CD8-positive, alpha-beta memory T cell (primary cell): ENCODE measurements at regions not wholly inside any gene's neighbourhood (a gene's known extent, or its start where the extent isn't known, plus 50 kb on each side); places are given as distances from the start of the nearest gene placed in this dataset.
"Not testable (repeated sequence)": the region's sequence is repeated elsewhere in the genome, so short reads cannot be mapped to it uniquely, and the experiment has no call there.

Experiments used
- CTCF ChIA-PET: fragments of 350-600 bp; sonication (Branson Sonifier 250); formaldehyde crosslinking; loops from one replicate; lab custom pipeline; 2021; ENCODE audit warnings: antibody characterized with exemption; lab: Charles Lee
- POLR2A ChIA-PET: fragments of 350-600 bp; sonication (Branson Sonifier 250); formaldehyde crosslinking; loops from one replicate; lab custom pipeline; 2021; ENCODE audit warnings: antibody characterized with exemption; lab: Charles Lee
- DNase-seq, 5 donors: peaks; one replicate each; pipeline versions ENCODE4 v3.0.0 to v3.0.0-alpha.2; 2020 to 2022; ENCODE audit warnings: mixed read lengths in 1 of 5
- H3K27ac ChIP-seq: one replicate; pipeline ENCODE4 v1.7.0; 2013; ENCODE audit warnings: low read depth, mild to moderate bottlenecking, low read length, moderate library complexity
- H3K27me3 ChIP-seq: 2 replicates; pipeline ENCODE4 v1.7.0; 2013; ENCODE audit warnings: low read length, mild to moderate bottlenecking; ENCODE audit not compliant: insufficient read depth, poor library complexity, severe bottlenecking
- H3K36me3 ChIP-seq: 2 replicates; pipeline ENCODE4 v1.7.0; 2013; ENCODE audit warnings: mild to moderate bottlenecking, low read length, moderate library complexity; ENCODE audit not compliant: insufficient read depth
- H3K4me1 ChIP-seq: 2 replicates; pipeline ENCODE4 v1.7.0; 2013; ENCODE audit warnings: mild to moderate bottlenecking, low read length, moderate library complexity; ENCODE audit not compliant: insufficient read depth
- H3K4me3 ChIP-seq: 2 replicates; pipeline ENCODE4 v1.7.0; 2013; ENCODE audit warnings: mild to moderate bottlenecking, low read length
- H3K9me3 ChIP-seq: 2 replicates; pipeline ENCODE4 v1.7.0; 2013; ENCODE audit warnings: mild to moderate bottlenecking, low read length
- H3K27ac Mint-ChIP-seq, 8 donors: one replicate each; pipeline ENCODE4 v1.8.0; 2020 to 2021; ENCODE audit warnings: mixed read lengths in 8 of 8, mild to moderate bottlenecking in 6 of 8, inconsistent platforms in 3 of 8, moderate library complexity in 3 of 8
- H3K27me3 Mint-ChIP-seq, 2 donors: one replicate each; pipeline ENCODE4 v1.8.0; 2020 to 2021; ENCODE audit warnings: mixed read lengths in 2 of 2, mild to moderate bottlenecking in 1 of 2, moderate library complexity in 1 of 2
- H3K36me3 Mint-ChIP-seq, 3 donors: one replicate each; pipeline ENCODE4 v1.8.0; 2020 to 2021; ENCODE audit warnings: mixed read lengths in 3 of 3, inconsistent platforms in 1 of 3, mild to moderate bottlenecking in 1 of 3
- H3K4me1 Mint-ChIP-seq, 3 donors: one replicate each; pipeline ENCODE4 v1.8.0; 2020 to 2021; ENCODE audit warnings: mixed read lengths in 3 of 3, inconsistent platforms in 1 of 3, mild to moderate bottlenecking in 1 of 3
- H3K4me3 Mint-ChIP-seq, 7 donors: one replicate each; pipeline ENCODE4 v1.8.0; 2020 to 2021; ENCODE audit warnings: mixed read lengths in 7 of 7, mild to moderate bottlenecking in 6 of 7, moderate library complexity in 4 of 7, inconsistent platforms in 2 of 7
- H3K9me3 Mint-ChIP-seq, 5 donors: one replicate each; pipeline ENCODE4 v1.8.0; 2020 to 2022; ENCODE audit warnings: mixed read lengths in 5 of 5, mild to moderate bottlenecking in 3 of 5, moderate library complexity in 2 of 5, inconsistent platforms in 1 of 5

- H3K36me3 ChIP-seq, H3K9me3 ChIP-seq, H3K27me3 ChIP-seq, CTCF ChIA-PET, DNase-seq, POLR2A ChIA-PET, H3K36me3 Mint-ChIP-seq, H3K27ac ChIP-seq, H3K27me3 Mint-ChIP-seq, H3K4me3 ChIP-seq: not testable (repeated sequence)
- Mint-ChIP-seq H3K4me1 (peaks cover 34 to 49% (median 44%) of the 10 kb centered on the region in 3 donors), H3K4me3 (peak overlapping the region in 3 of 7 donors; percentile 16 to 33 (median 21)), H3K9me3 (peaks cover 0 to 11% (median 0%) of the 10 kb centered on the region in 5 donors), H3K27ac (peak overlapping the region in 2 of 8 donors; percentile 6 to 78)
- H3K4me1 ChIP-seq = peaks cover 21% of the 10 kb centered on the region
These were observed 271.3 kb downstream of the SV2B start for GRCh38 chr15:91371345-91371744.

- POLR2A ChIA-PET = no interaction called here
- Histone ChIP-seq H3K4me1 (peaks cover 20% of the 10 kb centered on the region), H3K27me3 (no peaks in the 10 kb centered on the region), H3K27ac (no peak overlapping the region), H3K36me3 (no peaks in the 10 kb centered on the region), H3K4me3 (no peak overlapping the region), H3K9me3 (no peaks in the 10 kb centered on the region)
- H3K9me3 Mint-ChIP-seq = peaks cover 0 to 7% (median 0%) of the 10 kb centered on the region in 5 donors
- no peak overlapping the region for H3K27ac Mint-ChIP-seq
- H3K36me3 Mint-ChIP-seq = peaks cover 0 to 8% (median 0%) of the 10 kb centered on the region in 3 donors
- H3K4me3 Mint-ChIP-seq = no peak overlapping the region
- DNase-seq = no peak
- CTCF ChIA-PET = no interaction called here
- H3K27me3 Mint-ChIP-seq = peaks cover 0 to 4% of the 10 kb centered on the region in 2 donors
- peaks cover 29 to 42% (median 31%) of the 10 kb centered on the region in 3 donors for H3K4me1 Mint-ChIP-seq
These were observed 274.3 kb downstream of the SV2B start for GRCh38 chr15:91374336-91374735.

- Mint-ChIP-seq H3K27ac (no peak overlapping the region), H3K9me3 (peaks cover 0 to 7% (median 5%) of the 10 kb centered on the region in 5 donors), H3K4me1 (peaks cover 13 to 25% (median 14%) of the 10 kb centered on the region in 3 donors), H3K36me3 (peaks cover 0 to 12% (median 0%) of the 10 kb centered on the region in 3 donors), H3K4me3 (no peak overlapping the region), H3K27me3 (peaks cover 4% of the 10 kb centered on the region in 2 donors)
- POLR2A ChIA-PET = no interaction called here
- CTCF ChIA-PET = no interaction called here
- H3K27me3 ChIP-seq = no peaks in the 10 kb centered on the region
- no peak overlapping the region for H3K27ac ChIP-seq
- no peaks in the 10 kb centered on the region for H3K9me3 ChIP-seq
- DNase-seq = no peak
- H3K4me3 ChIP-seq = no peak overlapping the region
- H3K4me1 ChIP-seq = peaks cover 5% of the 10 kb centered on the region
- H3K36me3 ChIP-seq = no peaks in the 10 kb centered on the region
These were observed 276.0 kb downstream of the SV2B start for GRCh38 chr15:91376038-91376437.

GRCh38 chr15:91380114-91380513 lies 280.1 kb downstream of the SV2B start:
- DNase-seq = no peak
- Mint-ChIP-seq H3K9me3 (peaks cover 0 to 10% (median 0%) of the 10 kb centered on the region in 5 donors), H3K27me3 (peaks cover 5 to 9% of the 10 kb centered on the region in 2 donors), H3K4me1 (peaks cover 0 to 7% (median 5%) of the 10 kb centered on the region in 3 donors), H3K4me3 (no peak overlapping the region), H3K36me3 (peaks cover 0 to 8% (median 0%) of the 10 kb centered on the region in 3 donors), H3K27ac (no peak overlapping the region)
- Histone ChIP-seq H3K27me3 (no peaks in the 10 kb centered on the region), H3K27ac (no peak overlapping the region), H3K4me3 (no peak overlapping the region), H3K36me3 (no peaks in the 10 kb centered on the region), H3K4me1 (no peaks in the 10 kb centered on the region), H3K9me3 (no peaks in the 10 kb centered on the region)
- ChIA-PET CTCF (no interaction called here), POLR2A (no interaction called here)

GRCh38 chr15:91383532-91383931 lies 283.5 kb downstream of the SV2B start:
- H3K27me3 Mint-ChIP-seq = peaks cover 2 to 9% of the 10 kb centered on the region in 2 donors
- H3K36me3 Mint-ChIP-seq = peaks cover 0 to 8% (median 0%) of the 10 kb centered on the region in 3 donors
- DNase-seq = no peak

GRCh38 chr15:91384189-91384730 lies 284.2 kb downstream of the SV2B start:
- H3K27ac Mint-ChIP-seq = no peak overlapping the region
- Histone ChIP-seq H3K9me3 (no peaks in the 10 kb centered on the region), H3K27ac (no peak overlapping the region), H3K36me3 (no peaks in the 10 kb centered on the region), H3K4me3 (no peak overlapping the region), H3K27me3 (no peaks in the 10 kb centered on the region), H3K4me1 (no peaks in the 10 kb centered on the region)
- DNase-seq = no peak
- POLR2A ChIA-PET = no interaction called here
- peaks cover 0 to 8% (median 0%) of the 10 kb centered on the region in 3 donors for H3K36me3 Mint-ChIP-seq
- peaks cover 0 to 11% (median 5%) of the 10 kb centered on the region in 3 donors for H3K4me1 Mint-ChIP-seq
- peaks cover 0 to 10% (median 0%) of the 10 kb centered on the region in 5 donors for H3K9me3 Mint-ChIP-seq
- H3K27me3 Mint-ChIP-seq = peaks cover 2 to 9% of the 10 kb centered on the region in 2 donors
- H3K4me3 Mint-ChIP-seq = no peak overlapping the region
- CTCF ChIA-PET = no interaction called here

More at GRCh38 chr15:91383532-91383931, 283.5 kb downstream of the SV2B start:
- Histone ChIP-seq H3K9me3 (no peaks in the 10 kb centered on the region), H3K27ac (no peak overlapping the region), H3K4me1 (no peaks in the 10 kb centered on the region), H3K27me3 (no peaks in the 10 kb centered on the region), H3K36me3 (no peaks in the 10 kb centered on the region), H3K4me3 (no peak overlapping the region)
- Mint-ChIP-seq H3K4me1 (peaks cover 0 to 11% (median 5%) of the 10 kb centered on the region in 3 donors), H3K27ac (peak overlapping the region in 1 of 8 donors; percentile 13), H3K9me3 (peaks cover 0 to 10% (median 0%) of the 10 kb centered on the region in 5 donors), H3K4me3 (no peak overlapping the region)
- ChIA-PET CTCF (no interaction called here), POLR2A (no interaction called here)

- H3K27ac ChIP-seq = no peak overlapping the region
- Mint-ChIP-seq H3K36me3 (peaks cover 0 to 8% (median 0%) of the 10 kb centered on the region in 3 donors), H3K27ac (peak overlapping the region in 1 of 8 donors; percentile 52), H3K4me3 (no peak overlapping the region), H3K9me3 (peaks cover 0 to 10% (median 0%) of the 10 kb centered on the region in 5 donors), H3K4me1 (peaks cover 0 to 11% (median 5%) of the 10 kb centered on the region in 3 donors), H3K27me3 (peaks cover 2 to 9% of the 10 kb centered on the region in 2 donors)
- H3K27me3 ChIP-seq = no peaks in the 10 kb centered on the region
- H3K9me3 ChIP-seq = no peaks in the 10 kb centered on the region
- ChIA-PET CTCF (interaction anchor here (1.1 kb wide), 1 partner anchor 114 kb away, joined by 3 read pairs; no protein-coding TSS in a partner anchor), POLR2A (no interaction called here)
- no peak overlapping the region for H3K4me3 ChIP-seq
- no peak for DNase-seq
- no peaks in the 10 kb centered on the region for H3K4me1 ChIP-seq
- H3K36me3 ChIP-seq = no peaks in the 10 kb centered on the region
These were observed 285.3 kb downstream of the SV2B start for GRCh38 chr15:91385311-91385710.

GRCh38 chr15:91393186-91393585 lies 293.1 kb downstream of the SV2B start:
- Mint-ChIP-seq H3K27me3 (peaks cover 1 to 13% of the 10 kb centered on the region in 2 donors), H3K9me3 (peaks cover 0 to 8% (median 2%) of the 10 kb centered on the region in 5 donors), H3K4me1 (no peaks in the 10 kb centered on the region), H3K4me3 (no peak overlapping the region), H3K27ac (no peak overlapping the region), H3K36me3 (peaks cover 0 to 11% (median 0%) of the 10 kb centered on the region in 3 donors)
- H3K9me3 ChIP-seq = no peaks in the 10 kb centered on the region
- no peak overlapping the region for H3K27ac ChIP-seq
- POLR2A ChIA-PET = no interaction called here
- H3K36me3 ChIP-seq = no peaks in the 10 kb centered on the region
- no peak for DNase-seq
- H3K4me1 ChIP-seq = no peaks in the 10 kb centered on the region
- no peak overlapping the region for H3K4me3 ChIP-seq
- CTCF ChIA-PET = interaction anchor here (1.1 kb wide), 1 partner anchor 30 kb away, joined by 3 read pairs; no protein-coding TSS in a partner anchor
- no peaks in the 10 kb centered on the region for H3K27me3 ChIP-seq
